GM21381 (cell line): ENCODE measurements at regions not wholly inside any gene's neighbourhood (a gene's known extent, or its start where the extent isn't known, plus 50 kb on each side); places are given as distances from the start of the nearest gene placed in this dataset.

Experiments used
- ATAC-seq: cut with Tn5 transposase; IDR thresholded peaks from one replicate; pipeline ENCODE4 v1.9.1; 2021; ENCODE audit warnings: mild to moderate bottlenecking, moderate library complexity; ENCODE audit not compliant: unreplicated experiment

DNA sequence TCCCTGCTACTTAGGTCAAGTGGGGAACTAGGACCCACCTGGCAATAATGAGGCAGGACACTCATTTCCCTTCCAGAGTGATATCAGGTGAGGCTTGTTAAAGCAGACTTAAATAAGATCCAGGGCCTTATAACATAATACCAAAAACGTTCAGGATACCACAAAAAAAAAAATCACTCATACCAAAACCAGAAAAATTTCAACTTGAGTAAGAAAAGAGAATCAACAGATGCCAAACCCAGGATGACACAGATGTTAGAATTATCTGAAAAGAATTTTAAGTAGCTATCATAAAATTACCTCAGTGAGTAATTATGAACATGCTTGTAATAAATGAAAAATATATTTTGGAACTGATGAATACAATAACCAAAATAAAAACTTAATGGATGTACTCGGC, 255.6 kb upstream of the OSR1 start:
- ATAC-seq: no peak

DNA sequence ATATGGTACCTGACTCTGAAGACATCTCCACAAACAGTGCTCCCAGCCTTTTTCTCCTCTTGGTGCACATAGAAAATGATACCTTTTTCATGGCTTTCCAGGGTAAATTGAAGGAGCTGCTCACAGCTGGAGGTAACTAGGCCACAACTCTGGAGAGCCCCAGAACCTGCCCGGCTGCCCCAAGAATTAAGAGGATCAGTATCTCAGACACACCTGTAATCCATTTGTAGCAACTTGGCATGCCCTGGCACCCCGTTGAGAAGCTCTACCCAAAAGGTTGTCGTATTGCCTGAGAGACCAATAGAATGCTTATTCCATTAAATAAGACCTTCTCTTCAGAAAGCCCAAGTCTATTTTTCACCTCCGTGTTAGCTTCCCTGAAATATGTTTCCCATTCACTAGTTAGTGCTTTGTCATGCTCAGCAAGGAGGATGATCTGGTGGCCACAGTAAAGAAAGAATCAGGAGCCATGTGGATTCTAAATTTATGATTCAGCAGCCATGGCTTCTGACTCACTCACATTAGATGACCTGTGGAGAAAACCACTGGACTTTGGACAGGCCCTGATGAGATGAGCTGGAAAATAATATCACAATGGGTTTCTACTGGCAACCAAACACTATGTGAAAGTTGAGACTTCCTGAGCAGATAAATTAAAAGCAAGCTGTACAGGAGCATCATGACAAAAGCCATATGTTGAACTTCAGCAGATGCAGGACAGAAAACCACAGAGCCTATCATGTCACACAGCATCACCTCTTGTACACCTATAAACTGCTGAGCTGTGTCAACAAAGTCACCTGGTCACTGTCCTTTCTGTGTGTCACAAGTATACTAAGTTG, 253.3 kb upstream of the OSR1 start:
- no peak for ATAC-seq

DNA sequence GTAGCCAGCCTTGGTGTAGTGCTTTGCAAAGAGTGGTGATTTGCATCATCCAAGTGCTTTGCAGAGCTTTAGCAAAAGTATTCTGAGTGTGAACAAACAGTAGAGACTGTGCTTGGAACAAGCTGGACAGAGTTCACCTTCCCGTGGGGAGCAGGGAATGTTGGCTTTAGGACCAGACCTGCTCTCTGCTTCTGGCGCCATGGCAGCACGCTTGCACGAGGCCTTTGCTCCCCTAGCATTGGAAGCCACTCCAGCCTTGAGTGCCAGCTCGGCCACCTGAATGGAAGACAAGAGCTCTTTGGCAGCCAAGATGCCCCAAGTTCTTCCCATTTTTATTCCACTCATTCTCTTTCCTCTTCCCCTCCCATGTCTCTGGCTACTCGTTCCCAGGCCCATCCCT, 250.8 kb upstream of the OSR1 start:
- ATAC-seq: no peak

DNA sequence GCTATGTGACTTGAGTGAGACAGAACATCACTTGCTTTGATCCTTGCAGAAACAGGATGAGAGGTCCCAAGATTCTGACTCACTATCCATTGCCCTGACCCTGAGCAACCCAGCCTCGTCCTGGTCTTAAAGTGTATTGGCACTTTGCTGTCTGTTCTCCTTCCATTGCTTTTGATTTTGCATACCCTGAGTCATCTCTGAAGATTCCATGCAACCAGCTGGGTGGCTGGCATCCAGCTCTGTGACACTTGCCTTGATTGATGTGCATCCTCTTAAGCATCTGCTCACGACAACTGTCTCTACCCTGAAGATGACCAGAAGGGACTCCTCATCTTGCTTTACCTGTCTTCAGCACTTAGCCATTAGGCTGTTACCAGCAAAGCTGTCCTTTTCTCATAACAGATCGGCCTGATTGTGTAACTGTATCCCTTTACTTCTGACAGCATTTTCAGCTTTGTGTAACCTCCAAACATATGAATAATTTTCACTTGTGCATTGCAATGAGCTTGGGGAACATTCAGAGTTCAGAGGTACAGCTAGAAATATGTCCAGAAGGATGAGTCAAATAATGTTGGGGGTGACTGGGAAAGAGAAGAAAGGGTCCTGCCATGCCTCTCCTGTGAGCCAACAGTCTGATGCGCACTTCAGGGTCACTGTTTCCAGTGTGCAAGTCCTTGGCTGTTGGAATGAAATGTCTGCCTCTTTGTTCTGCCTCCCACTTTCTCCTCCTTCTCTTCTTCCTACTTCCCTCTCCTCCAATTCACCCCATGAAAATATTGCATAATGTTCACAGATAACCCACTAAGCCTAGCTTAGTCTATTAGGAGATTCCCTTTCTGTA, 249.7 kb upstream of the OSR1 start:
- ATAC-seq: no peak

DNA sequence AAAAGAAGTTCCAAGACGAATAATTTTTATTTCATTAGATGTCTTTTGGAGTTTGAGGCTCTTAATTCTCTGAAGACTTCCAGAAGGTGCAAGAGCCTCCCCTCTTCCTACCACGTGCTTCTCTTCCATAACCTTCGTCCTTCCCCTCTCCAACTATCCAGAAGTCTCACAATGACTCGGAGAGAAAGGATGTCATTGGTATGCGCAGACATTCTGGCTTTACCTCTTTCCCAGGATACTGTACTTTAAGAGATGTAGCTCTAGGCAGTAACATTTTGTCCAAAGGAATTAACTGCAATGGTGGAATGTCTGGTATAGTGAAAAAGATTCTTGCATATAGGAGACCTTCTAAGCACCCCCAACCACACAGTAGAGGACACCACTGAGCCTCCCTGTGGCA, 249.0 kb upstream of the OSR1 start:
- no peak for ATAC-seq

DNA sequence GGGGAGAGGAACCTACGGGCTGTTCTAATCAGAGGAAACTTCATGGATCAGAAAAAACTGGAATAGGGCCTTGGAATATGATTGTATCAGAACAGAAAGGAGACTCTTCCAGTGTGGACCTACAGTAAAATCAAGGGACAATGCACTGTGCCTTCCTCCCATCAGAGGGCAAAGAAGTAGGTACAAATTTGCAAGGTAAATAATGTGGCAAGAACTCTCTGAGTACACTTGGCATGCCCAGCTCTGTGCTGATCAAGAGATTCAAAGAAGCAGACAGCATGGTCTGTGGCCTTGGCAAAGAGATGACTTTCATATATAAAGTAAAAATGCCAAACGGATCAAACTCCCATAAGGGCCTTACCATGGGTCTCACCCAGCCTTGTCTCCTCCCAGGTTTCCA, 242.6 kb upstream of the OSR1 start:
- ATAC-seq: no peak

DNA sequence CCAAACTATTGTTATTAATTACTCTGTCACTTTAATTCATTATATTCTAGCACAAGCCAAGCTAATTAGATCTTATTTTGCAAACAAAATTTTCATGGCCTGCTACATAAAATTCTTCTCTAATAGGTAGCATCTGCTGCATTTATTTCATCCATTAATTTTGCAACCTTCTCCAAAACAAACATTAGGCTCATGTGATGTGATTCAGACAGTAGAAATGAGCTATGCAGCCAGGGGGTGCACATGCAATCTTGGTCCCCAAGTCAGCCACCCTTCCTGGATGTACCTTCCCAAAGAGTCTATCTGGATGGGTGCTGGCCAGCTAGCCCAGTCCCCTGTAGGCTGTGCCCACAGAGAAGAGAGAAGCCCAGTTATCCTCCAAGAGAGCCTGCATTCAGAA, 242.1 kb upstream of the OSR1 start:
- no peak for ATAC-seq

DNA sequence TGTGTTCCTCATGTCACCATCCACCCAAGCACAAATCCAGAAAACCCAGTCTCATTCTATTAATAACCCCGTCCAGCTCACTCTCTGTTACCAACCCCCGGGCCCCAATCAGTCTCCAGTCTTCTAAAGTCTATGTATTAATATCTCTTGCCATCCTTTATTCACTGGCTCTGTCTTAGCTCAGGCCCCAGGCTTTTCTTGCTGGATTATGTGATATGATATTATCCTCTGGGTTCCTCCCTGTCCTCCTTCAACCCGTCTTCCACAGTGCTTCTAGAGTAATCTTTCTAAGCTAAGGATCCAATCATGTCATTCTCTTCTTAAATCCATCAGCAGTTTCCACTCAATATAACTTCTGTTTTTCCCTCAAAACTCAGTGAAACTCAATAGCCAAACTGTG, 240.5 kb upstream of the OSR1 start:
- ATAC-seq: no peak

DNA sequence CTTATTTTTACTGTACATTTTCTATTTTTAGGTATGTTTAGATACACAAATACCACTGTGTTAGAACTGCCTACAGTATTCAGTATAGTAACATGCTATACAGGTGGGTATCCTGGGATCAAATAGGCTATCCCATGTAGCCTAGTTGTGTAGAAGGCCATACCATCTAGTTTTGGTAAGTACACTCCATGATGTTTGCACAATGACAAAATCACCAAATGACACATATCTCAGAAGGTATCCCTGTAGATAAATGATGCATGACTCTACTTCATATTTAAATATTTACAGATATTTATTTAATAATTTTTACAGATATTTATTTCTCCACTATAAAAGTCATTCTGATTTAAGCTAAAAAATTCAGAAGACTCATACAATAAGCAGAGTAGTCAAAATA, 233.8 kb upstream of the OSR1 start:
- no peak for ATAC-seq

DNA sequence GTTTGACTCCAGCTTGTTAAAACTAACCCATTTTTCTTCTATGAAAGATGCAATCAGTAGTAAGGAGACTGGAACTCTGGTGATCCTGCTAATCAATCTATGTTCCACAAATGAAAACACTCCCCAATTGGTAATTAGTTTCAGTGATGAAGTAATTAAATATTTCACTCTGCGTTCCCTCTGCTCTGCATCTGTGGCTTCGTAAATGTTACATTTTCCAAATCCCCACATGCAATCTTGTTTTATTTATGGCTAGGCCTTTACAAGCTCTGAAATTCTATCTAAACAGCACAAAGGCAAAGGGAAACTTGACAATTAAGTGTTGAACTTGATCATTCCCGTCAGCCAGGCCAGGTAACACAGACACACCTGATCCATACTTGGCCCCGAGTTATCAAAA, 231.4 kb upstream of the OSR1 start:
- no peak for ATAC-seq

DNA sequence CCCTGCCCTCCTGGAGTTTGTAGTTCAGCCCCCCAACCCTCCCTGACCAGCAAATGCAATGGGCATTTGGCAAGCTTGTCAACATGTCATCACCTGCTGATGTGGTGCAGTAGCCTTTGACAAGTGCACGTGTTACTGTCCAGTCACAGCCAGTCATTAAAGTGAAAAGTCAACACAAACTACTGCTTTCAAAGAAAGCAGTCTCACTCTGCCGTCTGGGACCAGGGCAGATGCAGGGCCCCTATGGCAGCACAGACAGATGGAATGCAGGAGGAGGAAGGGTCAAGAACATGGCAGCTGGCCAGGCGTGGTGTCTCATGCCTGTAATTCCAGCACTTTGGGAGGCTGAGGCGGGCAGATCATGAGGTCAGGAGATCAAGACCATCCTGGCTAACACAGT, 222.4 kb upstream of the OSR1 start:
- no peak for ATAC-seq

DNA sequence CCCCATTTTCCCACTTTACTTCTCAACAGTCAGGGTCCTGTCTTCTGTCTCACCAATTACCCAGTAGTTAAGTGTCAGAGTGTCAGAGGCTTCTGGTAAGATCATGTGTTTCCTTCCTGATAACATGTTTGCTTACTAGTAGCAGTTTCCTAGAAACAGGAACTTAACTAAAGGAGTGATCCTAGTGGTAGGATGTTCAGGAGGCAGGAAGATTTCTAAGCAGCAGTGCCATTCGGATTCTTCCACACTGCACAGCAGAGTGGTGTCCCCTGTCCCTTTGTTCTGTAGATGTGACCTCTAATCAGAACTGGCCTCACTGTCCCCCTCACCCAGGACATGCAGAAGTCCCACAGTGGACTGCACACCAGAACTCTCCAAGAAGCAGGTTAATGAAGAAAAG, 221.8 kb upstream of the OSR1 start:
- ATAC-seq: no peak

DNA sequence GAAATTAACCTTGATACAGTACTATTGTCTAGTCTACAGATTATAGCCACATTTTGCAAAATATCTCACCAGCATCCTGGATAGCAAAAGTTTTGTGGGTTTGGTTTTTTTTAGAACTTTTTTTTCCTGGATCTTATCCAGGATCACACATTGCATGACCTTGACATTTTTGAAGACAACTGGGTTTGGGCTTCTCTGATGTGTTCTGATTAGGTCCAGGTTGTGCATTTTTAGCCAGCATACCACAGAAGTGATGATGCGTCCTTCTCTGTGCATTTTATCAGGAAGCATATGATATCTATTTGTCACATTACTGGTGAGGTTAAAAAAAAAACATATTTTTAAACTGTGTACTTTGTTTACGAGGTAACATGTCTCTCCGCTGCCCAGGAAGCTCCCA, 221.0 kb upstream of the OSR1 start:
- no peak for ATAC-seq

DNA sequence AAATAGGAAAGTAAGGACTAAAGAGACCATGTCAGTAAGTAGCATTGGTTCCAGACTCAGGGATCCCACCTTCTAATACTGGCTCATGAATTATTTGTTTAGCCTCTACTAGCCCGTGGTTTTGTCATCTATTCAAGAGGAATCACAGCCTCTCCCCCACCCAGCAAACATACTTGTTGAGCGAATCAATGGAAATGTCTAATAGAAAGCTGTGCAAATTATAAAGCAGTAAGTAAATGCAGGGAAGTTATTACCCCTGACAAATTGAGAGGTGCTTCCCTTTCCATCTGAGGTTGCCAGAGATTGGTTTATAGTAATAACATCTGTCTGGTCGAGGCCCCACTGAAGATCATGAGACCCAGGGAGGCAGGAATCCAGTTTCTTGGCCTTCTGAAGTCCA, 219.3 kb upstream of the OSR1 start:
- no peak for ATAC-seq

DNA sequence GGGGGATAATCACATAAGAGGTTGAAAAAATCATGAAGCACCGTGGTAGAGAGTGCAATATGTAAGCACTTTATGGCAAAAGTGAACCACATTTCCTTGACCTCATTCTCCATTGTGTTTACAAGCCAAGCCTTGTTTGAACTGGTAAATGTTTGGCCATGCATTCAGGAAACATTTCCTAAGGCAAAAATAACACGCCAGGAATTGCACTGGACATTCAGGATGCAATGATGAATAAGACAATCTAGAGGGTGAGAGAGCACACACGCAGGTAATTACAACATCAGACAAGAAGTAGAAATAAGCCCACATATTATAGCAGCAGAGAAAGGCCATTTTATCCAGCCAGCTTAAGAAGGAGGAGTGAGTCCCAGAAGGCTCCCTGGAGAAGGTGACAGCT, 218.0 kb upstream of the OSR1 start:
- ATAC-seq: no peak

DNA sequence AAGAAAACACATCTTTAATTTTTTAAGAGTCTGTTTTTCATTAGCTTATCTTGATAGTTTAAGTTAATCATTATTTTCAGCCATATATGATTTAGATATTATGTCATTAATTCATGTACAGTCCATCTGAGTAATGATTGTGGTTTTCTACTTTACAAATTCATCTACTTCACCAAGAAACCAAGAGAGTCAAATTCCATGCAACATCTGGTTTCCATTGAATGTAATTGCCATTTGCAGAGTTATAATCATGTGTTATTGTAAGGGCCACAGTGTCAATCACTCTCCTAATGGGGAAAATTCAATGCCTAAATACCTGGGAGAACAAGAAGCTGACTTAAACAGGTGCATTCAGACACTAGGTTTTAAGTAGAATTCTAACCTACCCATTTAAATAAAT, 217.2 kb upstream of the OSR1 start:
- no peak for ATAC-seq

DNA sequence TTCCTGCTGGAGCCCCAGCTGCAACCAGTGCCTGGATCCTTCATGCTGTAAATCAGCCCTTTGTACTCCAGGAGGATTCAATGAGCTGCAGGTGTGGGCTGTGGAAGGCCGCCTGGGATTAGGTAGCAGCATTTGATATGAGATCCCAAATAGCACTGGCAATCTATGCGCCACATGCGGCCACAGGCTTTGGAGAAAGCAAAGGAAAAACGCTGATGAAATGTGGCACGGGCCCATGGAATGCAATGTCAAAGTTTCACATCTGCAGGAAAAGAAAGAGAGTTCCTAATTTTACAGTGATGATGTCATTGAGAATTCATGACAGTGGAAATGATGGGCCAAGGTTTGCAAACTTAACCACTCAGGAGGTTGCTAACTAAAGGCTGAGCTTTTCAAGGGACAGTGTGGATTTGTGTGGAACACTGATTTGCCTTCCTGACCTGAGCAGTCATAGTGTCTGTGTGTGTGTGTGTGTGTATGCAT, 216.4 kb upstream of the OSR1 start:
- ATAC-seq: no peak

DNA sequence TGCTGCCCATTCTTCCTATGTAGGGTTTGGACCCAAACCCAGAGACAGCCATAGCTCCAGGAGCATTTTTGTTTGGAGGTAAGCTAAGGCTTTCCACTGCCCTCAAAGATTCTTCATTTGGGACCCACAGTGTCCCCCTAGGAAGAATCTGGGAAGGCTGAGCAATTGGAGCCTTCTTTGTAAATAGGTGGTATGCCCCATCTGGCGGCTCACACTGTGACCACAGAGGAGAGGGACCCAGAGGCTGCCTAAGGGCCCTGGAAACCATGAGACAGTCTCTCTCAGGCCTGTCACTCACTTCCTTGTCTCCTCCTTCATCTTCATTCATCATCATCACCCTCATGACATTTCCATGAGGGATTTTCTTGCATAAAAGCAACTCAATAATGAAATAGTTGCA, 215.4 kb upstream of the OSR1 start:
- no peak for ATAC-seq

DNA sequence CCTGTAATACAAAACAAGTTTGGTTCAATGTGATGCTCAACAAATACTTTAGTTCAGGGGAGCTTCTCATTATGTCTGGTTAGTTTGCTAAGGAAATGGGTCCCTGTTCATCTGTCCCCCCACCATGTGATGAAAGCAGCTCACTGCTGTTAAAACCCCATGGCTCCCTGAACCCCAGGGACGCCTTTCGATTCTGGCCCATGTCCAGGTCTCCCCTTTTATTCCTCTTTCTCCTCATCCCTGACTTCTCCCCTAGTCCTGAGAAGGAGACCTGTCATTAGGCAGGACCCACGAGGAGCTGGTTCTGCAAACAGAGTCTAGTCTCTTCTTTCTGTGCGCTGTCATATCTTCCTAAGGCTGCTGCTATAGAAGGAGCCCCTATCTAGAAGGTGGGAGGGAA, 213.3 kb upstream of the OSR1 start:
- ATAC-seq: no peak

DNA sequence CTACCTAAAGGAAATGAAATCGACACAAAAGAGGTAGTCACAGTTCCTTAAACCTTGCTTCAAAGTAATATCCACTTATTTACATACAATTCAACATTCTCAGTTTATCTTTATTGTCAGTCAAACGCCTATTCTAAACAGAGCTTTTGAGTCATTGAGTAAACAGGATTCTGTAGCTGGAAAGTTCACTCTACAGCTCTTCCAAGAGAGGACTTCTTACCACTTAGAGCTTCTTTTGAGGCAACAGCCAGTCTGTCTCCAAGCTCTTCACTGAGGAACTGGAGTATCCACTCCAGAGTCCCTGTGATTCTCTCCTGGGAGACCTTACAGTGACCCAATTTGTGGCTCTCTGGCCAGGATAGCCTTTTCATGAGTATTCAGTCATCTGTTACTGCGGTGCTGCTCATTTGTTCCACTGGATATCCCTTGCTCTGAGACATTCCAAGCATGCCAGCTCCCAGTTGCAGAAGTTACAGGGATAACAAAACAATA, 210.9 kb upstream of the OSR1 start:
- ATAC-seq: no peak

DNA sequence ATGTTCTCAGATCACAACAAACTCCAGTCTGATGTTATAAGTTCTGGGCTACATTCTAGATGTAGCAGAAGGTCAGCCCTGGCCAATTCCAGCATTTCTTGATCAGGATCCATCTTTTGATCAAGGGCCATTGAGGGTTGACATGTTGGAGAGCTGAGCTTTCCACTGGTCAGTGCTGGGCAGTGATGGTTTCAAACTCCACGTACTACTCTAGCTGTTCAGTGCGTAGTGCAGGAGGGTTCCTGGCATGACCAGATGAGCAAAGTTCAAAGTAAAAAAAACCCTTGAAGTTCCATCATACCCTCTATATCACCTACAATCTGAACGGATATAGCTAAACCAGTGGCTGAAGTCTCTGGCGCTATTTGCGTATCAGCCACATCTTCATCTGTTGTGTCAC, 210.4 kb upstream of the OSR1 start:
- ATAC-seq: no peak

DNA sequence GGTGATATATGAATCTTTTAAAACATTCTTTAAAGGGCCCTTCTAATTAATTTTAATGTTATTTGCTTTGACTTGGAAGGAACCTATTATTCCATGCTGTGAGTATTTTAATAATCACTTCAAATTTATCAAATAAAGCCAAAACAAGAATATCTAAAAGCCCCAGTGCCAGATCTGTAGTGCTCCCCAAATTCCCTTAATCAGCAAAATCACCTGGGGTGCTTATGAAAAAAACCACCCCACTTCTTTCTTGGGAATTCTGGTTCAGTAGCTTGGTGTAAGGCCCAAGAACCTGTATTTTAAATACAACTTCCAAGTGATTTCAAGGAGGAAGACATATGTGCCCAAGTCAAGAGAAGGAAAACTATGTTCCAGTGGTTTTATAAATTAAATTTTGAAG, 202.4 kb upstream of the OSR1 start:
- no peak for ATAC-seq
